ENCODE measurements at regions not wholly inside any gene's neighbourhood (a gene's known extent, or its start where the extent isn't known, plus 50 kb on each side); places are given as distances from the start of the nearest gene placed in this dataset.

DNA sequence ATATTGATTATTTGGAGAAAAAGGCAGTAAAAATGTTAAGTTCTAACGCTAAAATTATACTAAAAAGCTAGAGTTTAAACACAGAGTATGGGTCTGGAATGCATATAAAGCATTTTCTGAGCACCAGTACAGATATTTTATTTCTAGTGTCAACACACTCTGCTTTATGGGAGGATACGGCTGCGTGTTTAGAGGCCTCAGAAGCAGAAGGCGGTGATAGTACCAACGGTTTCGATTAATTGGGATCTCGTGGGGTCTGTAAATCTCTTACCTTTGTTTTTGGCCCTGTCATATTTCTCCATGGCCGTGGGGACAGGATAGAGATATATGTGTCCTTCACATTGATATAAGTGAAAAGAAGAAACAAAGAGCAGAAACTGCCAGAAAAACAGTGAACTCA, 206.8 kb upstream of the NTM start:
- TF ChIP-seq BACH2 (CRISPR knock-in tag; IDR thresholded peaks at IDR 0.05; ENCODE audit: borderline replicate concordance) (no peak), ESRRG (CRISPR knock-in tag; IDR thresholded peaks at IDR 0.05) (no peak)

Data from SK-N-SH treated with all-trans-retinoic acid at 6 μM for 48 hours (cell line).